Thoracic aorta (tissue), 2 donors: ENCODE measurements at regions not wholly inside any gene's neighbourhood (a gene's known extent, or its start where the extent isn't known, plus 50 kb on each side); places are given as distances from the start of the nearest gene placed in this dataset.

ENCODE experiments used
- ATAC-seq: fragments of 150-250 bp; one replicate; pipeline ENCODE4 v1.8.0; 2017; ENCODE audit warnings: low read depth; ENCODE audit not compliant: insufficient number of reproducible peaks, low FRiP score
- DNase-seq: peaks from one replicate; pipeline ENCODE4 v3.0.0-alpha.2; 2020; ENCODE audit warnings: low spot score
- H3K27ac ChIP-seq, 2 donors: fragments of 200-600 bp; sonication (generic); 1 replicate in 1 of 2; 2 replicates in 1 of 2; pipeline ENCODE4 v1.5.1; 2016; ENCODE audit warnings: mild to moderate bottlenecking in 2 of 2, moderate library complexity in 2 of 2
- H3K27me3 ChIP-seq: fragments of 200-600 bp; sonication (generic); replicated peaks from 2 replicates; pipeline ENCODE4 v1.6.0; 2016; ENCODE audit warnings: mild to moderate bottlenecking; ENCODE audit not compliant: insufficient read depth
- H3K36me3 ChIP-seq: fragments of 200-600 bp; sonication (generic); one replicate; pipeline ENCODE4 v1.5.1; 2016
- H3K4me1 ChIP-seq, 2 donors: fragments of 200-600 bp; sonication (generic); 1 replicate in 1 of 2; 2 replicates in 1 of 2; pipeline versions ENCODE4 v1.5.1 to v1.6.0; 2016; ENCODE audit warnings: low read depth in 2 of 2, mild to moderate bottlenecking in 1 of 2; ENCODE audit not compliant: control insufficient read depth in 1 of 2
- H3K4me3 ChIP-seq: fragments of 200-600 bp; sonication (generic); 2 replicates; pipeline ENCODE4 v1.5.1; 2016; ENCODE audit warnings: mild to moderate bottlenecking
- H3K9me3 ChIP-seq: fragments of 200-600 bp; sonication (generic); 2 replicates; pipeline ENCODE4 v1.5.1; 2016
- TF ChIP-seq, protein P1 (sequence below): fragments of 200-600 bp; sonication (generic); IDR thresholded peaks from one replicate; pipeline ENCODE4 v1.5.1; 2019; ENCODE audit warnings: antibody characterized with exemption

DNA sequence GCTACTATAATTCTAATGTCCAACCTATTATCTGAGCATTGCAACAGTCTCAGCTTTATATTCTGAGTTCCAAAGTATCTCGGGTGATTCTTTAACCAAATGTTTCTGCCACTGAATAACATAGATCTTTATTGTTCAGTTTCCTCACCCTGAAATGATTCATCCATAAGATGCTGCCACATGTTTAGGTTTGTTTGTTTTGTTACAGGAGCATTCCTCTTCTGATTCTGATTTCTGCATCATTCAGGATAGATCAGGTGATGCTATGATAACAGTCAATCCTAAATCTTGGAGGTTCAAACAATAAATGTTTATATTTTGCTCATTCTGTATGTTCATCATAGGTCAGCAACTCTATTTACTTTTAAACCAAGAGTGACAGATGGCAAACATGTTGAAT lies 927.6 kb downstream of the PCDH7 start:
- ATAC-seq (no peak), DNase-seq (no peak)
- Histone ChIP-seq H3K4me1 (no peaks in the 10 kb centered on the region), H3K36me3 (no peaks in the 10 kb centered on the region), H3K27ac (no peak overlapping the region), H3K27me3 (no peaks in the 10 kb centered on the region), H3K9me3 (no peaks in the 10 kb centered on the region), H3K4me3 (no peak overlapping the region)
- TF ChIP-seq, protein P1, sequence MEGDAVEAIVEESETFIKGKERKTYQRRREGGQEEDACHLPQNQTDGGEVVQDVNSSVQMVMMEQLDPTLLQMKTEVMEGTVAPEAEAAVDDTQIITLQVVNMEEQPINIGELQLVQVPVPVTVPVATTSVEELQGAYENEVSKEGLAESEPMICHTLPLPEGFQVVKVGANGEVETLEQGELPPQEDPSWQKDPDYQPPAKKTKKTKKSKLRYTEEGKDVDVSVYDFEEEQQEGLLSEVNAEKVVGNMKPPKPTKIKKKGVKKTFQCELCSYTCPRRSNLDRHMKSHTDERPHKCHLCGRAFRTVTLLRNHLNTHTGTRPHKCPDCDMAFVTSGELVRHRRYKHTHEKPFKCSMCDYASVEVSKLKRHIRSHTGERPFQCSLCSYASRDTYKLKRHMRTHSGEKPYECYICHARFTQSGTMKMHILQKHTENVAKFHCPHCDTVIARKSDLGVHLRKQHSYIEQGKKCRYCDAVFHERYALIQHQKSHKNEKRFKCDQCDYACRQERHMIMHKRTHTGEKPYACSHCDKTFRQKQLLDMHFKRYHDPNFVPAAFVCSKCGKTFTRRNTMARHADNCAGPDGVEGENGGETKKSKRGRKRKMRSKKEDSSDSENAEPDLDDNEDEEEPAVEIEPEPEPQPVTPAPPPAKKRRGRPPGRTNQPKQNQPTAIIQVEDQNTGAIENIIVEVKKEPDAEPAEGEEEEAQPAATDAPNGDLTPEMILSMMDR = no peak

DNA sequence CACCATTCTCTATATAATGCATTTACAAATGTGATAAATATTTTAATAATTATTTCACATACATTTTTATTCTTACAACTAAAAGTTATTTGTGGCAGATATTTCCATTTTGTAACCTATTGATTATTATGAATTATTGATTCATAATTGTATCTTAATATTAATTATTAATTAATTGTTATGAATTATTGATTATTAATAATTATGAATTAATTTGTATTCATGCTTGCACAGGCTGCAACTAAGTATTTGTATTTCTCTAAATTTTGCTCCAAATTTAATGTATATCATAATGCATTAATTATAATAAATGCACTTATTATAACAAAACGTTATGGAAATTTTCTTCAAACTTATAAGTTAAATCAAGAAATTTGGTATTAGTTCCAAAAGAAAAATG lies 929.7 kb downstream of the PCDH7 start:
- no peaks in the 10 kb centered on the region for H3K4me1 ChIP-seq
- H3K27me3 ChIP-seq = no peaks in the 10 kb centered on the region
- no peak for ATAC-seq
- no peak overlapping the region for H3K4me3 ChIP-seq
- no peaks in the 10 kb centered on the region for H3K9me3 ChIP-seq
- TF ChIP-seq, protein P1 = no peak
- H3K36me3 ChIP-seq = no peaks in the 10 kb centered on the region
- no peak overlapping the region for H3K27ac ChIP-seq
- no peak for DNase-seq

DNA sequence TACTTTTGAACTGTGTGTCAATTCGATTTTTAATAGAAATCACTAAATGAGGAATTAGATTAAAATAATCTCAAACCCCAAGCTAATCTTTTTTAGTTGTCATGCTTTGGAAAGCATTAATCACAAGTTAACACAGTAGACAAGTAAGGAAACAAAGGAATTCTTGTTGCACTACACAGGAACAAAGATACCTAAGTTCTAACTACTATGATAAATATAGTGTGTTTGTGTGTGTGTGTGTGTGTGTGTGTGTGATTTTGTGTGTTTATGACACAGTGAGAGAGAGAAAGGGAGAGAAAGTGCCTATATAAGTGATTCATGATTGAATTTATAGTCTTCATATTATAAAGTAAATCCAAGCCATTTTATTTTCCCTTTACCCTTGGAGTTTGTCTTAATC lies 931.4 kb downstream of the PCDH7 start:
- no peak overlapping the region for H3K4me3 ChIP-seq
- no peaks in the 10 kb centered on the region for H3K4me1 ChIP-seq
- TF ChIP-seq, protein P1 = no peak
- no peaks in the 10 kb centered on the region for H3K36me3 ChIP-seq
- no peaks in the 10 kb centered on the region for H3K27me3 ChIP-seq
- no peak overlapping the region for H3K27ac ChIP-seq
- H3K9me3 ChIP-seq = no peaks in the 10 kb centered on the region
- ATAC-seq = no peak
- DNase-seq = no peak

DNA sequence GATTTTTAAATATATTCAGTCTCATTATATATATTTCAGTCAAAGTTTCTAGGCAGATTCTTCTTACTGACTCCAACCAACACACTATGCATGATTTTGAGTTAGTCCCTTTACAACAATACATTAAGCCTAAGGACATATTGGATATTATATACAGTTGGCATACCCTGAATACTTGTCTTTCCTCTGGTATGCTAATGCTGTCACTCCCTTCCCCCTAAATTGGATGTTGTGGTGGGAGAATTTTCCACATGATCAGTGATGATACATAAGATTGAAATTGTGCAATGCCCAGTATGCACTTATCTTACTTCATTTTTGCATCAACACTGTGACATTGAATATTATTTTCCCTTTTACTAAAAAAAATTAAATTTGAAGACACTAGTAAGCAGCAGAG lies 935.2 kb downstream of the PCDH7 start:
- Histone ChIP-seq H3K36me3 (no peaks in the 10 kb centered on the region), H3K4me3 (no peak overlapping the region), H3K4me1 (no peaks in the 10 kb centered on the region), H3K9me3 (no peaks in the 10 kb centered on the region), H3K27ac (no peak overlapping the region), H3K27me3 (no peaks in the 10 kb centered on the region)
- DNase-seq = no peak
- ATAC-seq = no peak
- TF ChIP-seq, protein P1 = no peak

DNA sequence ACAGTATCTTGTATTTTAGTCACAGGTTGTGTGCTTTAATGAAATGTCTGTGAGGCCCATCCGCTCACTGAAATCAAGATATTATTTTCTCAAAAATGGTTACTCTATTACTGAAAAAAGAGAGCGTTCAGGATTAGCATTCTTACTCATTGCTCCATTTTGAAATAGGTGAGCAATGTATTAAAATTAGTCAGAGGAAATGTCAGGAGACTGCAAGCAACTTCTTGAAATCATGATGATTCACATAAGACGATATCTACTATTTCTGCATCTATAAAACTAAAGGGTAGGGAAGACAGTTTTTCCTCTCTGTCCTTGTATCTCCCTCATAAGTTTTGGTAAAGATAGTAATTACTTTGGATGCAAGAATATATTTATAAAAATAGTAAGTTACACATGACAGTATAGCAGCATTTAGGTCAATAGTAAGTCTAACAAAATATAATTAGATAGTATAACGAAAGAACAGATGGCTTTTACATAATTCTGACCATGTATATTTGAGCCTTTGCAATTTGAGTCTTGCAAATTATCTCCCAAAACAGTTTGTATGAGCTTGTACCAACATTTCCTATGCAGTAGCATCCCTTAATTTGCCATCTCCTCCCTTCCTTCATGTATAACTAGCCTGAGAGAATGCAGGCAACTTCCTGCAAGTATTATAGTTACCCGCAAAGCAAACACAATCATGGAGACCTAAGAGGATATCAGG lies 937.8 kb downstream of the PCDH7 start:
- H3K27ac ChIP-seq = no peak overlapping the region

More for the DNA sequence above, 937.8 kb downstream of the PCDH7 start:
- Histone ChIP-seq H3K27me3 (no peaks in the 10 kb centered on the region), H3K9me3 (no peaks in the 10 kb centered on the region), H3K4me3 (no peak overlapping the region), H3K4me1 (no peaks in the 10 kb centered on the region), H3K36me3 (no peaks in the 10 kb centered on the region)
- ATAC-seq = no peak
- no peak for DNase-seq
- TF ChIP-seq, protein P1 = no peak
